ENCODE measurements at regions not wholly inside any gene's neighbourhood (a gene's known extent, or its start where the extent isn't known, plus 50 kb on each side); places are given as distances from the start of the nearest gene placed in this dataset.
"Not testable (repeated sequence)": the region's sequence is repeated elsewhere in the genome, so short reads cannot be mapped to it uniquely, and the experiment has no call there.

DNA sequence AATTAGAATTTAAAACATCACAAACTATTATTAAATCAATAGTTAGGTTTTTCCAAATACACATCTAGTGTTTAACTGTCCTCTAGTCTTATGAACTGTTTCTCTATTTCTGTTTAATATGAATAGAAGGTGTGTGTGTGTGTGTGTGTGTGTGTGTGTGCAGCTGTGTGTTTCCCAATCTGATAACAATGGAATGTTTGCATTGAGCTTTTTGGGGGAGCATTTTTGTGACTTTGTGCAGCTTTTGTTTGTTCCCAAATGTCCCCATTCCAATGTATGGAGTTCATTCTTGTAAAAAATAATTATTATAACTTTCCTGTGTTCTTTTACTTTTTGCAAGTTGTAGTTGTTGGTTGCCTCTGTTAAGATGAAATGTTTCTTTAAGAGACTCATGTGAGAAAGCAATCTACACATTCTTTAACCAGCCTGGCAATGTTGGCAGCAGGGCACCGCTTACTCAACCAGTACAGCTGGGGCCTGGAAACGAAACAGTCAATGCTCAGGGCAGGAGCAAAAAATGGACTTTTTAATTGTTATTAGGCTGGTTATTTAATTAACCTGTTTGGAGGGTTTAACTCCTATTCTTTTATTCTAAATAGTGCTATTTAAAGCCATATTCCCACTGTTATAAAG lies 354.3 kb downstream of the SRGAP2C start:
- TF ChIP-seq, protein P1, sequence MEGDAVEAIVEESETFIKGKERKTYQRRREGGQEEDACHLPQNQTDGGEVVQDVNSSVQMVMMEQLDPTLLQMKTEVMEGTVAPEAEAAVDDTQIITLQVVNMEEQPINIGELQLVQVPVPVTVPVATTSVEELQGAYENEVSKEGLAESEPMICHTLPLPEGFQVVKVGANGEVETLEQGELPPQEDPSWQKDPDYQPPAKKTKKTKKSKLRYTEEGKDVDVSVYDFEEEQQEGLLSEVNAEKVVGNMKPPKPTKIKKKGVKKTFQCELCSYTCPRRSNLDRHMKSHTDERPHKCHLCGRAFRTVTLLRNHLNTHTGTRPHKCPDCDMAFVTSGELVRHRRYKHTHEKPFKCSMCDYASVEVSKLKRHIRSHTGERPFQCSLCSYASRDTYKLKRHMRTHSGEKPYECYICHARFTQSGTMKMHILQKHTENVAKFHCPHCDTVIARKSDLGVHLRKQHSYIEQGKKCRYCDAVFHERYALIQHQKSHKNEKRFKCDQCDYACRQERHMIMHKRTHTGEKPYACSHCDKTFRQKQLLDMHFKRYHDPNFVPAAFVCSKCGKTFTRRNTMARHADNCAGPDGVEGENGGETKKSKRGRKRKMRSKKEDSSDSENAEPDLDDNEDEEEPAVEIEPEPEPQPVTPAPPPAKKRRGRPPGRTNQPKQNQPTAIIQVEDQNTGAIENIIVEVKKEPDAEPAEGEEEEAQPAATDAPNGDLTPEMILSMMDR (IDR thresholded peaks at IDR 0.05) = no peak
- TF ChIP-seq POLR2A (IDR thresholded peaks at IDR 0.05) = no peak
- intact Hi-C loops (cut with DNase I; ENCODE audit: low total_unique reads) = no loop called here
- 38 to 54% methylated on average over 2 of the region's 2 CpGs for WGBS, 2 donors
- H3K4me3 ChIP-seq (ENCODE audit: low read depth, poor library complexity, severe bottlenecking) = no peak overlapping the region
- no peak for DNase-seq (ENCODE audit: low spot score in 2 of 2)

DNA sequence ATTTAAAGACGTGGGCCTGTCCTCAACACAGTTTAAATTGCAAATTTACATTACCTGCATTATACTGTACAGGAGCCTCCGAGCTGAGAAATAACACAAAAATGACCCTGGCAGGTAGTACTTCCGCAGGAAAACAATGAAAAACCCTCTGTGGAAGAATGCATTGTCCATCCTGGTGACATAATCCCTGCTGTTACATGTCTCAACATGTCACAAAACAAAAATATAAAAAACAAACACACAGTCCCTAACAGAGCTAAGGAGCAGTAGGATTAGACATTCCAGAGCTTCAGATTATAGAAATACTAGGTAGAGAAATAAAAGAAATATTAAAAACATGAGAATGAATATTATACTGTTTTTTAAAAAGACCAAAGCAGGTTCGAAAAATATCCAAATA lies 359.2 kb downstream of the SRGAP2C start:
- DNase-seq (ENCODE audit: low spot score in 2 of 2); H3K4me3 ChIP-seq (ENCODE audit: low read depth, poor library complexity, severe bottlenecking); intact Hi-C loops (cut with DNase I; ENCODE audit: low total_unique reads): not testable (repeated sequence)
- WGBS, 2 donors = 68 to 70% methylated on average over 4 of the region's 4 CpGs

- no peak for TF ChIP-seq POLR2A (IDR thresholded peaks at IDR 0.05)
- TF ChIP-seq, protein P1 (IDR thresholded peaks at IDR 0.05) = no peak
- H3K4me3 ChIP-seq (ENCODE audit: low read depth, poor library complexity, severe bottlenecking) = no peak overlapping the region
- DNase-seq (ENCODE audit: low spot score in 2 of 2) = no peak
- intact Hi-C loops (cut with DNase I; ENCODE audit: low total_unique reads) = no loop called here
- 81 to 88% methylated on average over 2 of the region's 2 CpGs for WGBS, 2 donors
Observed at GRCh38 chr1:121544500-121544899, 359.7 kb downstream of the SRGAP2C start.

GRCh38 chr1:121545899-121546298 lies 361.1 kb downstream of the SRGAP2C start:
- intact Hi-C loops (cut with DNase I; ENCODE audit: low total_unique reads) = not testable (repeated sequence)
- whole genome bisulfite sequencing, 2 donors = 86 to 100% methylated on average over 1 of the region's 3 CpGs

DNA sequence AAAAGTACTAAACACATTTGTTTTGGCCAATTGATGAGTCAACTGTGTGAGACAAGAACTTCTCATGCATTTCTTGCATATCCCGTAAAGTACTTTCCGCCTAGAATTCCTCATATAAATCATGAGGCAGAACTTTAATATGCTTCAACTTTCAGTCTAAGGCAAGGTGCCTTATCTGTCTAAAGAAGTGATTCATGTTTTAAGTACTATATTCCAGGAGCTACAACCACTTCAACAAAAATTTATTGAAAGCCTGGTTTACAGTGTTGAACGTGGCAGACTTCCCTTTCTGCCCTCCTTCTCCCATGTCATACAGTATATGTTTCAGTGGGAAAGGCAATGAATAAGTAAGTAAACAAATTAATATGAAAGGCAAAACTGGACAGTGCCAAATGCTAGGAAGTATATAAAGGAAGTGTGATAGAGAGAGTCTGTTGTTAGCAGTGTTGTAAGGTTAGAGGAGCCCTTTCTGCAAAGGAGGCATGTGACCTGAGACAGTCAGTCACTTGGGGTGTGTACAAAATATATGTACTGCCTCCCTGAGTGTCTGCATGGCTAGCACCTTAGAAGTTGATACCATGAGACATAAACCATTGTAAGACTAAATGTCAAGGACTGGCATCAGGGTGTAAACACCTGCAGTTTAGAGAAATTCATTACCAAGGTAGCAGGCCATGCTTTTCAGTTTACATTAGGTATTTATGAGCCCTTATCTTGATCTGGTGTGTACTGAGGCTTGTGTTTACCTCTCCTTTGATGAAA lies 362.2 kb downstream of the SRGAP2C start:
- no peak for DNase-seq (ENCODE audit: low spot score in 2 of 2)
- TF ChIP-seq POLR2A (IDR thresholded peaks at IDR 0.05) = no peak
- TF ChIP-seq, protein P1 (IDR thresholded peaks at IDR 0.05) = no peak
- intact Hi-C loops (cut with DNase I; ENCODE audit: low total_unique reads) = no loop called here
- H3K4me3 ChIP-seq (ENCODE audit: low read depth, poor library complexity, severe bottlenecking) = no peak overlapping the region
- 55 to 59% methylated on average over 3 of the region's 3 CpGs for WGBS, 2 donors

More at GRCh38 chr1:121545899-121546298, 361.1 kb downstream of the SRGAP2C start:
- H3K4me3 ChIP-seq (ENCODE audit: low read depth, poor library complexity, severe bottlenecking); DNase-seq (ENCODE audit: low spot score in 2 of 2): not testable (repeated sequence)

GRCh38 chr1:121547726-121548125 lies 363.0 kb downstream of the SRGAP2C start:
- 94 to 97% methylated on average over 2 of the region's 2 CpGs for WGBS, 2 donors
- DNase-seq (ENCODE audit: low spot score in 2 of 2); intact Hi-C loops (cut with DNase I; ENCODE audit: low total_unique reads); H3K4me3 ChIP-seq (ENCODE audit: low read depth, poor library complexity, severe bottlenecking): not testable (repeated sequence)

DNA sequence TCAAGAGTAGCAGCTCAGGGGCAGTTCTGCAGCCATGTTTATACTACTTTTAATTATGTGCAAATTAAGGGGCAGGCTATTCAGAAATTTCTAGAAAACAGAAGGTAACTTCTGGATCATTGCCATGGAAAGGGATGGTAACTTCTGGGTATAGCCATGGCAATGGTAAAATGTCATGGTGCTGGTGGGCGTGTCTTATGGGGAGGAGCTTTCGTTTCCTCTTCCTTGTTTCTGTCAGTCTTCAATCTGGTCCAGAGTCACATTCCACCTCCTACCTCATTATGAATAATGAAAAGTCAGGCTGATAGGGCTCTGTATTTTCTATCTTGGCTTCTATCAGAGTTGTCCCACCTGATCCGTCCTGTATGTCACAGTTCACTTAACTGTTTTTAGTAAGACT lies 366.0 kb downstream of the SRGAP2C start:
- intact Hi-C loops (cut with DNase I; ENCODE audit: low total_unique reads); H3K4me3 ChIP-seq (ENCODE audit: low read depth, poor library complexity, severe bottlenecking); DNase-seq (ENCODE audit: low spot score in 2 of 2): not testable (repeated sequence)
- 84 to 86% methylated on average over 3 of the region's 3 CpGs for WGBS, 2 donors

DNA sequence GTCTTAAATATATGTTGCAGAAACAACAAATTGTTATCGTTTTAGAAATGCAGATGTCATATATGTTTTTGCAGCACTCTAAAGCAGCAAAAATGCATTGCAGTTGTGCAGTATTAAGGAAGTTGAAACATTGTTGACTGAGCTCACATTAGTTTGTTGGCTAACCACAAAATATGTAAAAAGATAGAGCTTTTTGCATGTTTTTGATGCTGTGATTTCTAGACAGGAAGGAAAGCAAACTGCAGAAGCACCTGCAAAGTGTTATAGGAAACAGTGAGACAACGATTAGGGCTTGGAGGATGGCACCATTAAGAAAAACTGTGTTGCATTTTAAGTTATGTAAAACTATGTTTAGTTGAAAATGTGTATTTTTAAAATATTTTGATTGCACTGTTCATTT lies 366.7 kb downstream of the SRGAP2C start:
- DNase-seq (ENCODE audit: low spot score in 2 of 2); intact Hi-C loops (cut with DNase I; ENCODE audit: low total_unique reads); H3K4me3 ChIP-seq (ENCODE audit: low read depth, poor library complexity, severe bottlenecking): not testable (repeated sequence)
- 68 to 75% methylated on average over 2 of the region's 2 CpGs for WGBS, 2 donors

DNA sequence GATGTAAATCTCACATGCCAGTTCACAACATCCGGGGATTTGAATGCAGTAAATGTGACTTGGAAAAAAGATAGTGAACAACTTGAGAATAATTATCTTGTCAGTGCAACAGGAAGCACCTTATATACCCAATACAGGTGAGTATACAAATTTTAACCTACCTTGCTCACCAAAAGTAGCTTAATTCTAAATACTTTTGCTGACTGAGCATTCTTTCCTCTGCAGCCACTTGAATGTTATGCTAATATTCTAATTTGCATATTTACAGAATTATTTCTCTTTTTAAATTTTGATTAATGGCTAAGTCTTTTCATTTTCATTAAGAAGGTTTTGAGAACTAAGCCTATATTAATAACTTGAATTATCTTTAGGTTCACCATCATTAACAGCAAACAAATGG lies 371.8 kb downstream of the SRGAP2C start:
- DNase-seq (ENCODE audit: low spot score in 2 of 2); intact Hi-C loops (cut with DNase I; ENCODE audit: low total_unique reads); H3K4me3 ChIP-seq (ENCODE audit: low read depth, poor library complexity, severe bottlenecking): not testable (repeated sequence)
- WGBS, 2 donors = 84 to 94% methylated on average over 1 of the region's 1 CpG

GRCh38 chr1:121558034-121558433 lies 373.3 kb downstream of the SRGAP2C start:
- WGBS, 2 donors = 88 to 96% methylated on average over 1 of the region's 1 CpG
- DNase-seq (ENCODE audit: low spot score in 2 of 2); H3K4me3 ChIP-seq (ENCODE audit: low read depth, poor library complexity, severe bottlenecking); intact Hi-C loops (cut with DNase I; ENCODE audit: low total_unique reads): not testable (repeated sequence)
